CD4-positive, alpha-beta T cell treated with Interferon alpha-2 for 1 hour (primary cell): ENCODE measurements at regions not wholly inside any gene's neighbourhood (a gene's known extent, or its start where the extent isn't known, plus 50 kb on each side); places are given as distances from the start of the nearest gene placed in this dataset.

Experiments used
- DNase-seq, 2 donors: peaks; one replicate each; pipeline ENCODE4 v3.0.0-alpha.2; 2020 to 2022

- DNase-seq = no peak
Measured at GRCh38 chr11:30159546-30159945, 71.3 kb upstream of the FSHB start.

GRCh38 chr11:30165652-30166051 lies 65.2 kb upstream of the FSHB start:
- no peak for DNase-seq

GRCh38 chr11:30171661-30172060 lies 59.2 kb upstream of the FSHB start:
- DNase-seq = no peak

GRCh38 chr11:30172158-30172557 lies 58.7 kb upstream of the FSHB start:
- DNase-seq = no peak

- DNase-seq = no peak
Measured at GRCh38 chr11:30172883-30173311, 57.9 kb upstream of the FSHB start.

GRCh38 chr11:30174265-30175020 lies 56.4 kb upstream of the FSHB start:
- DNase-seq = no peak
